ENCODE measurements at regions not wholly inside any gene's neighbourhood (a gene's known extent, or its start where the extent isn't known, plus 50 kb on each side); places are given as distances from the start of the nearest gene placed in this dataset.

- TF ChIP-seq SP1 (CRISPR knock-in tag; conservative IDR thresholded peaks at IDR 0.05), result no peak
- TF ChIP-seq CTCF (IDR thresholded peaks at IDR 0.05), result no peak
- no peak for TF ChIP-seq MAX (CRISPR knock-in tag; IDR thresholded peaks at IDR 0.05)
- no peak for TF ChIP-seq ELF4 (CRISPR knock-in tag; IDR thresholded peaks at IDR 0.05; ENCODE audit: low read depth)
- TF ChIP-seq FOXJ3 (CRISPR knock-in tag; IDR thresholded peaks at IDR 0.05; ENCODE audit: borderline replicate concordance), result no peak
- no peak for TF ChIP-seq ERG (CRISPR knock-in tag; IDR thresholded peaks at IDR 0.05)
These were observed 129.5 kb downstream of the ST8SIA2 start for GRCh38 chr15:92523176-92523575.

Data from WTC11 (cell line).